HUDEP-2 (cell line): ENCODE measurements at regions not wholly inside any gene's neighbourhood (a gene's known extent, or its start where the extent isn't known, plus 50 kb on each side); places are given as distances from the start of the nearest gene placed in this dataset.
A peak's percentile ranks its signal among the peaks of the same experiment; 100 is the strongest.
"Not testable (repeated sequence)": the region's sequence is repeated elsewhere in the genome, so short reads cannot be mapped to it uniquely, and the experiment has no call there.

Experiments
- DNase-seq, 76 experiments: peaks; one replicate each; lab custom pipeline; 2025; ENCODE audit not compliant: unreplicated experiment in 76 of 76; lab: John Stamatoyannopoulos, UW

- not testable (repeated sequence) for DNase-seq
Observed at GRCh38 chr7:35152059-35152458, 101.8 kb downstream of the TBX20 start.

GRCh38 chr7:35148030-35148429, 105.9 kb downstream of the TBX20 start:
- not testable (repeated sequence) for DNase-seq

- not testable (repeated sequence) for DNase-seq
Observed at GRCh38 chr7:35142125-35142524, 104.8 kb upstream of the DPY19L1 start.

DNA sequence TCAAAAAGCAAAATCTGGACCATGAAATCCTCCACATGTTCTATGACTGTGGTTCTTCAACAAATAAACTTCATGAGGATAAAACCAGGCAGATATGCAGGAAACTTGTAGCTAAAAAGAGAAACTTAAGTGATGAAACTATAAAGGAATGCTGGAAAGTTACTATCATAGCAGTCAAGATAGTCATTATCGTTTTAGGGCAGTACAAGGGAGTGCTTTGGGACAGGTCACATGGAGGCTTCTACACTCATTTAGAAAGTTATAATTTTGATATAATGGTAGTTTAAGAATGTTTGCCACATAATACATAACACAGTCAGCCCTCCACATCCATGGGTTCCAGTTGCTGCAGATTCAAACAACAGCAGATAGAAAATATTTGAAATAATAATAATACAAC, 102.0 kb upstream of the DPY19L1 start:
- DNase-seq = not testable (repeated sequence)

- not testable (repeated sequence) for DNase-seq
Observed at GRCh38 chr7:35133465-35133864, 96.2 kb upstream of the DPY19L1 start.

DNA sequence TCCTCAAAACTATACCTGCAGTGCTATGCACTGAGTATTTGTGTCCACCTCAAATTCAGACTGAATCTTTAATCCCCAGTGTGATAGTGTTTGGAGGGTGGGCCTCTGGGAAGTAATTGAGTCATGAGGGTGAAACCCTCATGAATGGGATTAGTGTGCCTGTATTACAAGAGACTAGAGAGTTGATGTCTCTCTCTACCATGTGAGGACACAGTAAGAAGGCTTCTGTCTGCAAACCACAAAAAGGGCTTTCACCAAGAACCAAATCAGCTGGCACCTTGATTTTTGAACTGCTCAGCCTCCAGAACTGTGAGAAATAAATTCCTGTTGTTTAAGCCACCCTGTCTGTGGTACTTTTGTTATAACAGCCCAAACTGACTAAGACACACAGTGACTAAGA, 95.7 kb upstream of the DPY19L1 start:
- not testable (repeated sequence) for DNase-seq

DNA sequence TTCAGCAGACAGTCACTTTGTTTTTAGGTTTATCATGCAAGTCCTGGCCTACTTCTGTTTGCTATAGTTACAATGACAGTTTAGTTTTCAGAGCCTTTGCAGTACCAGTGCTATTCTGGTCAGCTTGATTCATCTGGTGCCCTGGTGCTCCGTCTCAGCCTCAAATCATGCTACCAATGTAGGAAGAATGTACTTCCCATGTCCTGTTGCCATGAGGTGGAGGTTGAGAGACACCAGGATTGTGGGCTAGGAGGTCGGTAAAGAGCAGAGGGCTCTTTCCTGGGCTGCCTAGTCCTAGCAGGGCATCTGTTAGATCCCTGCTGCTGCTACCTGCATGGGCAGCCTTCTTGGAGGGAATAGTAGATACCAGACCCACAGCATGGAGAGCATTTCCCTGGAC, 91.4 kb upstream of the DPY19L1 start:
- not testable (repeated sequence) for DNase-seq

- not testable (repeated sequence) for DNase-seq
Observed at GRCh38 chr7:35118526-35118925, 81.2 kb upstream of the DPY19L1 start.

GRCh38 chr7:35106667-35107066, 69.4 kb upstream of the DPY19L1 start:
- DNase-seq = peak in 3 of 76 experiments; percentile 0 to 10 (median 9)

- DNase-seq = not testable (repeated sequence)
Observed at GRCh38 chr7:35105511-35105910, 68.2 kb upstream of the DPY19L1 start.

GRCh38 chr7:35102845-35103244, 65.6 kb upstream of the DPY19L1 start:
- DNase-seq = not testable (repeated sequence)

- DNase-seq = not testable (repeated sequence)
Observed at GRCh38 chr7:35092961-35093360, 55.7 kb upstream of the DPY19L1 start.
